GM19463 (cell line): ENCODE measurements at regions not wholly inside any gene's neighbourhood (a gene's known extent, or its start where the extent isn't known, plus 50 kb on each side); places are given as distances from the start of the nearest gene placed in this dataset.

Experiments
- ATAC-seq: cut with Tn5 transposase; IDR thresholded peaks from one replicate; pipeline ENCODE4 v1.9.1; 2021; ENCODE audit warnings: mild to moderate bottlenecking, moderate library complexity; ENCODE audit not compliant: unreplicated experiment

DNA sequence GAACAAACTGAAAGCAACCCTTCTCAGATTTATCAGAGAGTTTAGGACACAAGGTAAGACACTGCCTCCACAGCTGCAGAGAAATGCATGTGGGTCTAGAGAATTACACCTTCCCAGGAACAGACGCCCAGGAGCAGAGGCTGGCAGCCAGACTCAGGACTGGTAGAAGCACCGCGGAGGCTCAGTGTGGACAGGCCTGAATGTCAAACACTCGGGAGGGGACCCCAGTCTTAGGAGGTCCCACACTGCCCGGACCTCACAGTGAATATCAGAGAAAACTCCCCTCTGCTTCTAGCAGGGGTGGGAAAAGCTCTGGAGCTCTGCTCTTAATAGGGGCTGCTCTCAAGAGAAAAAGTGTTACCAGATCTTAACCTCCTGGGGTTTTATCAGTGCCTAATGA is 952.7 kb downstream of the BRD1 start:
- no peak for ATAC-seq

DNA sequence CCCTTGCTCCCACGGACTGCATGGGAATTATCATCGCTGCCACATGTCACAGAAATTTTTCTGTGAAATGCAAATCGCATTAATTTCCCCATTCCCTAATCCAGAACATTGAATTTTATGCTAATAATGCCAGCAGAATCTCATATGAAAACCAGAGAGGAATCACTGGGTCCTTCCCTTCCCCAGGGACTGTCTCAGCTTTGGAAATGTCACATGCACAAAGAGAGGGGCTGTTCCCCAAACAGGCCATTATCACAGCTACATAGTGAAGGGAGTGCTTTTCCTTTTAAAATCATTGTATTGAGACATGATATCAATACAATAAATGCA is 954.5 kb downstream of the BRD1 start:
- ATAC-seq: no peak

DNA sequence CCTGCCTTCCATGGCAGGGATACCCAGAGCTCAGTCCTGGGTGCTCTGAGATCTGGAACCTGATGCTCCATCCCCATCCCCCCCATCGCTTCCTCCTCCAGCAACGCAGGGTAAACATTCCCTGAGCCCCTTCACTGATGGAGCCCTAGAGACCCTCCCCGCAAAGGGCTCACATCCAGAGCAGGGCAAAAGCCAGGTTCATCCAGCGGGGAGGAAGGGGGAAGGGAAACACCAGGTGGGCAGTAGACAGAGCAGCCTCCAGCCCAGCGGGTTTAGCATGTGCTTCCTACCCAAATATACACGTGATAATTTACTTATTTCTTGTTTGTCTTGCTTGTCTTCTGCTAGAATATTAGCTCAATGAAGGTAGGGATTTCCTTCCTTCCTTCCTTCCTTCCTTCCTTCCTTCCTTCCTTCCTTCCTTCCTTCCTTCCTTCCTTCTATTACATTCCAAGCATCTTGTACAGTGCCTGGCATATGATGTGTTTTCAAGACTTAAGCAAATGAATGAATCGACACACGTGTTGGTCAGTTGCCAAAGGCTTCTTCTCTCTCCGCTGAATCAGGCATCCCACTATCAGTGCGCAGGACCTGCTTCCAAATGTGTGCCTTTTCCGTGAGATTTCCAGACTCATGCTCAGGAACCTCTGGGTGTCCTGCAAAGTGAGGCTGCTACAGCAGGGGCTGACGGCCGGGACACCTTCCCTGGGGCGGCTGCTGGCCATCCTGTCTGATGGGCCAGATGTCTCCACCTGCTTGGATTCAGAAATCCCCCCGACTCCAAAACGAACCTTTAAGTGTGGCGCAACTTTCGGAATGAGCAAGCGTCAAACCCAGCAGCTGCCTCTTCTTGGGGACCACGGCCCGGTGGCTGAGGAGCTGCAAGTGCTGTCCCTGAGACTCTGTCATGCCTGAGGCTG is 955.1 kb downstream of the BRD1 start:
- no peak for ATAC-seq

DNA sequence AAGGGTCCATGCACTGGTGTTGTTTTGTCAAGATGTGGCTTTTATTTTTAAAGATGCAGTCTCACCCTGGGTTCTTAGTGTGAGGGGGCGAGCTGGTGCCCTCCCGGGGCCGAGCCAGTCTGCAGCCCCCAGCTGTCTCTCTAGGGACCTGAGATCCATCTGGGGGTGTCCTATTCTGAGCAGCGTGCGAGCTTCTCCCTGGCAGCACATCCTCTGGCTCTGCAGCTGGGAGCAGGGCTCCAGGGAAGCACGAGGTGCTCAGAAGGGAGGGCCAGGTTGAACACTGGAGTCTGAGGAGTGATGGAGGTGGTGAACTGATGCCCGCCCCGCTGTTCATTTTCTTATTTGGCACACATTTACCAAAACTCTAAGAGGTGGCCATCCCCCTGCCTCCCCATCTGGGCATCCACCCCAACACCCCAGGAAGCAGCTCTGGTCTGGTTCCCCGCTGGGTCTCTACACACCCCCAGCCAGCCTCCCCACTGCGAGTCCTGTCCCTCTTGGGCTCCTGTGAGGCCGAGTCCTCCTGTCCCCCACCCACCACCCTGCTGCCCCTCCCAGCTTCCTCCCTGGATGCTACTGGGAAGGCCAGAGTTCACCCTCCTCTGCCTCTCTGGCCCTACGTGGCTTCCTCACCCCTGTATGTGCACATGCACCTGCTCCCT is 956.4 kb downstream of the BRD1 start:
- no peak for ATAC-seq

DNA sequence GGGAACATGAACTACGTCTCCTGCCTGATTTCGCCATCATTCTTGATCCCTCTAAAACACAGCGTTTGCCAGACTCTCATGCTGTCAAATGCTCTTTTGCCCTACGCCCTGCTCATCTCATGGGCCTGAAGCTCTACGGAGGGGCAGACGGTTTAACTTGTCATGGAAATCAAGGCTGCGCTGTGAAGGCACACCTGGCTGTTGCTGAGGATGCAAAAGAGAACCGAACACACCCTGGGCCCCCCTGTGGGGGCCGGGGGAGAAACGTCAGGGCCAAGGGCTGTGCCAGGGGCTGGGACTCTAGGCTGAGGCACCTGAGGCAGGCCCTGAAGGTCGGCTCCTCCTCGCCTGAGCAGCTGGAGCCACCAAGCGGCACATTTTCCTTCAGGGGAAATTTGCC is 957.2 kb downstream of the BRD1 start:
- no peak for ATAC-seq

DNA sequence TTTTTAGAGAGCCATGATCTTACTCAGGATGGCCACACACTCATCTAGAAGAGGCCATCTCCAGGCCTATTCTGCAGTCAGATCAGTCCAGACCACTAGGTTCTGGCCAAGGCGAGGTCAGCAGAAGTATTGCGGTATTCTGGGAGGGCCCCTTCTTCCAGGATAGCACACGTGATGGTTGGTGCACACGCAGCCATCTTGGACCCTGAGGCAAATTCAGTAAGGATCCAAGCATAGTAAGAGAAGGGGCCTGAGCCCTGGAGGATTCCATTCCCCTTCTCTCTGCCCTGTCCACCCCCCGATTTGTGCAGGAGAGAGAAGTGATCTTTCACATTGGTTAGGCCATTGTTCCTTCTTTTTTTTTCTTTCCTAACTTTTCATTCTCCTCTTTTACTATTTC is 957.9 kb downstream of the BRD1 start:
- ATAC-seq: no peak

DNA sequence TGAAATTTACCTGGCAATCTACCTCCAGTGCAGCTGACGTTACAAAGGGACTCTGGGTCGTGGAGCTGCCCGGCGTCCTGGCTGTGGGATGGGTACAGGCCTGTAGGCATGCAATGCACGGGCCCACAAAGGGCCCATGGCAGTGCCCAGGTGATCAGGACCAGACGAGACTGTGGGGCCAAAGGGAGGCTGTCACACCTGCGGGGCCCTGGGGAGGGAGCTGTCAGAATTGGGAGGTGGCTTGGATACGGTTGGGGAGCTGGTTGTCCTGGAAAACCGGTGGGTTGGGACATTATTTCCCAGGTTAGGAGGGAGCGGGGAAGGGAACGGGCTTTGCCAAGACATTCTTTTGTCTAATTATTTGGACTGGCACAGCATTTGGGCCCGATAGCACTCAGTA is 958.5 kb downstream of the BRD1 start:
- no peak for ATAC-seq

DNA sequence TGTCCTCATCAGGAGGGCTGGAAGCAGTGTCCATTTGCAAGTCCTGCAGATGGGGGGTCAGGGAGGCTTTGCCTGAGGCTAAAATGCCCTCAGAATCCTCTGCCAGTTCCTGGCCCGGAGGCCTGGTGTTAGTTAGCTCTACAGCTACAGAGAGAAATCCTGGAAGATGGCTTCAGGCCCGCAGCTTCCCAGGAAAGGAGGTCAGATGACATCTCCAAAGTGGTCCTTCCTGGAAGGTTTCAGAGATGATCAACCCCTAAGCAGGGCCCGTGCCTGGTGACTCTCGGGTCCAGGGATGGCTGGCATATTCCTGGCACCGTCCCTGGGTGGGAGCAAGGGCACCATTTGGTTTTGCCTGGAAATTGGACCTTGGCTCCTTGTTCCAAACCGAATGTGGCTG is 959.1 kb downstream of the BRD1 start:
- no peak for ATAC-seq

DNA sequence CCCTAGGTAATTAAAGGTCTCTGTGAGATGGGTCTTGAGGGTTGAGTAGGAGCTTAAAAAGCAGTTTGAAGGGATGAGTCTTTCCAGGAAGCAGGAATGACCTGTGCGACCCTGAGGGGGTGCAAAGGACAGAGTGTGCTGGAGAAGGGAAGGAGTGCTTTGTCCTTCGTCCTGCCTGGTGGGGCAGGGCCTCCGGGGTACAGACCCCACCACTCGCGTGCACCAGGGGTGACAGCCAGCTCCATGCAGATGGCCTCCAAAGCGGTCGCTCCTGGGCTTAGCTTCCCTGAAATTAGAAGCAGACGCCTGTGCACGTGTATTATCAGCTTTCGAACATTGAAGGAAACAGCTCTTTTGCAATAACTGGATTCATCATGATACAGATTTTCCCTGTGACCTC is 959.8 kb downstream of the BRD1 start:
- no peak for ATAC-seq

DNA sequence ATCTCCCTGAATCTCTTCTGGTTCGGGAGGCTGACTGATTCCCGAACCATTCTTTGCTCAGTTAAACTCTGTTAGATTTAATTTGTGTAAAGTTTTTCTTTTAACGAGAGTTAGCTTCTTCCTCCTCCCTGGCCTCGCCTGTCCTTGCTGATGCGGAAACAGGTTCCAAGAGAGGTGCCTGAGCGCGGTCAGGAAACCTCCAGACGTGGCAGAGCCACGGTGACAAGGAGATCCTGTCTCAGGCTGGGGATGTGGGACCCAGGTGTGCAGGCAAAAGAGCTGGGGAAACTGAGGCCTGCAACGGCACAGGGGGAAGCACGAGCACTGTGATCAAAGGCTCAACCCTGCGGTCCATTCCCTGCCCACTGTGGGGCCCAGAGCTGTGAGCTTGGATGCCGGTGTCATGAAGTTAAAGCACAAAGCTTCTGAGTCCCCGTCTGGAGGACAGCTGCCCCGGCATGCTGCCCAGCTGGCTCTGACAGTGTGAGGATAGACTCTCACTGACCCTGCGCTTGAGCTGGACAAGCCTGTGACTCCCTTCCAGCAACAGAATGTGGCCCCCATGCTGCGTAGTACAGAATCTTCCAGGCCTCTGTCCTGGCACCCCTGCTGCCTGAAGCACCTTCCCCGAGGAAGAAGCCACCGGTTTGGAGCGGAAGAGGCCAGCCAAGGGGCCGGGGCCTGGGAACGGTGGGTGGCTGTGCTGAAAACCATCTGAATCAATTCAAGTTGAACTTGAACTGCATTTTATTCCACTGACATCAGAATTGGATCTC is 960.6 kb downstream of the BRD1 start:
- ATAC-seq: no peak

DNA sequence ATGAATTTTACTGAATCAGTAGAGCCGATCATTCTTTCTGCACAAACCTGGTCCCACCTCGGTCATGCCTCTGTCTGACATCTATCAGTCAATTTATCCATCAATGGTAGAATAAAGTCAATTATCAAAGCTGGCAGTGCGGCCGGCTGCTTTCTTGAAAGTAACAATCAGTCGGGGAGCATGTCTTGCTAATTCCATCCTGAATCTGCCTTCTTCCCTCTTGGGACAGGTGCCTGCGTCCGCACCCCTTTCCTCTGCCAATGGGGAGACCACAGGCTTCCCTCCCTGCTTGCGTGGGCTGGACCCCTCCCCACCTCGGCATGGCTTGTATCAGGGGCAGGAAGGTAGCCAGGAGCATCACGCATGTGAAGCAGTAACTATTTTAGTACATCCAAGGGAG is 962.9 kb downstream of the BRD1 start:
- ATAC-seq: no peak

DNA sequence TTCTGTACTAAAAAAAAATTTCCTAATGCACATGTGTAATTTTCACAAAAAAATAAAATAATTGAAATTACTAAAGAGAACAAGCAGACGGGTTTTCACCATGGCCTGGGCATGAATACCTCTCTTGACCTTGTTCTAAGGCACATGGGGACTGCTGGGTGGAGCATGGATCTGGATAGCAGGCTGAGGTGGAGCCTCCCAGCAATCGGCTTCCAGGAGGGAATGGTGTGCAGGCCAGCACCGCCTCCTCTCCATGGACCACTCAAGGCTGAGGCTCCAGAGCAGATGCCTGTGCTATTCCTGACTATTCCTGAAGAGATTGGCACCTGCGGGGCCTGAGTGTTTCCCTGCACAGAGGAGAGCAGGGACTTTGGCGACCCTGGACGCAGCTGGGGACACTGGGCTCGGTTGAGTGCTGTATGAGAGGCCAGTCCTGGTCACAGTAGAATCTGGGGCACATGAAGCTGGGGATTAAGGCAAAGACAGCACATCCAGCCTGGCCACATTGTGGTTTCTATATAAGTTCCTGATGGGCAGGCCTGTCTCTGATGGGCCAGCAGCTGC is 963.6 kb downstream of the BRD1 start:
- ATAC-seq: no peak

DNA sequence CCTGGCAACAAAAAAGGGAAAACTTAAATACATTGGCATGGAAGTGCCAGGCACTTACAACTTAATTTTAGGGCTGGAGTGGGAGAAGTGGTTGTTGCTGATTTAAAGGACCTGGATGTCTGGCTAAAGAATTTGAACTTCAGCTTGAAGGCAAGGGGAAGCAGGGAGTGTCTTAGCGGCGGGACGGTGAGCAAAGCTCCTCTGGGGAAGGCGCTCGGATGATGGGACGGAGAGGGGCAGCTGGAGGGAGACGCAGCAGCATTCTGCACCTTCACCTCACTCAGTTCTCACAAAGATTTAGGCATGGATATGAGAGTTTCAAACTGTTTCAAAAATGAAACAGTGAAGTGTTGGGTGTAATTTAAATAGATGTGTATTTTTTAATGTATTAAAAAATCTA is 967.1 kb downstream of the BRD1 start:
- no peak for ATAC-seq

DNA sequence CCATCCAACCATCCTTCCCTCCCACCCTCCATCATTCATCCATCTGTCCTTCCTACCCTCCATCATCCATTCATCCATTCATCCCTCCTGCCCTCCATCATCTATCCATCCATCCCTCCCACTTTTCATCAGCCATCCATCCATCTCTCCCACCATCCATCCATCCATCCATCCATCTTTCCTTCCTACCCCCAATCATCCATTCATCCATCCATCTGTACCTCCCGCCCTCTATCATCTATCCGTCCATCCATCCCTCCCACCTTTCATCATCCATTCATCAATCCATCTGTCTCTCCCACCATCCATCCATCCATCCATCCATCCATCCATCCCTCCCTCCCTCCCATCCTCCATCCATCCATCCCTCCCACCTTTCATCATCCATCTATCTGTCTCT is 968.8 kb downstream of the BRD1 start:
- ATAC-seq: no peak

DNA sequence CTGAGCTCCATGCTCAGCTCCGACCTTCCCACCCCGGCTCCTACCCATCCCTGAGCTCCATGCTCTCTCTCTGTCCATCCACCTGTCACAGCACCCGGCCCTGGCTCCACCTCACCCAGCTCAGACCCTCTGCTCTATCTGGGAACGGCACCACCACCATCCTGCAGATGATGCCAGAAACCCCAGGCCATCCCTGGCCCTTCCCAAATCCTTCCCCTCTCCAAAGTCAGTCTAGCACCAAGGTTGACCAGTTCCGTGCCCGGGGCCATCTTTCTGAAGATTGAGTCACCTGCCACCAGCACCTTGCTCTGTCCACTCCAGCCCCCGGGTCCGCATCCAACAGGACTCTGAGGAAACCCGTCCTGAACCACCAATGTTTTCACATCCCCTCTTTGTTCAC is 969.6 kb downstream of the BRD1 start:
- no peak for ATAC-seq

DNA sequence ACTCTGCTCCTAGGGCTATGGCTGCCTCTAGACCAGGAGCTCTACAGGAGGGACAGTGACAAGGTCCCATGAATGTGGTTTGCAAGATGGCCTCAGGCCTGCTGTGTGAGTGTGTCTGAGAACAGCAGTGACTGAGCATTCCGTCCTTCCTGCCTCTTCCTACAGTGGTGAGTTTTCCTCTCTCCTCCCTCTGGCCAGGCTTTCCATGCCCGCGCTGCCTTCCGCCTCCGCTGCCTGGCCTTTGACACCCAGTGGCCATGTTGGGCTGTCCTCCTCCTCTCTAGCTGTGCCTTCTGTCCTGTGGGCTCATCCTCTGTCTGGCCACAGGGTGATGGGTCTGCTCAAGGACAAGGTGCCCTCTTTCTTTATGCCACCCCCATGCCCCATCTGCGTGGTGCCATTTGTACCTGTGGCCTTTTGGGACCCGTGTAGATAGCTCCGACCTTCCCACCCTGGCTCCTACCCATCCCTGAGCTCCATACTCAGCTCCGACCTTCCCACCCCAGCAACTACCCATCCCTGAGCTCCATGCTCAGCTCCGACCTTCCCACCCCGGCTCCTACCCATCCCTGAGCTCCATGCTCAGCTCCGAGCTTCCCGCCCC is 970.4 kb downstream of the BRD1 start:
- ATAC-seq: no peak

DNA sequence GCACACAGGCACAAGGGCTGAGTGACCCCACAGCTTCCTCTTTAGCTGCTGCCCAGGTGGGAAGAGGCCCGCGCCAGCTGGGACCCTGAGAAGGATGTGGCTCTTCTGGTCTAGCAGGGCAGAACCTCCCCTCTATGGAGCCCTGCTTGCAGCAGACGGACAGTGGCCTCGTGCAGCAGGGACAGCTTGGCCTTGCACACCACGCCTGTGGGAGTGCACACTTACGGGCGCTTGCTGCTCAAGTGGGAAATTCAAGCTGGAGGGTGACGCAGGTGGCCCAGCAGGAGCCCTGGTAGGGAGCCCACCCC is 971.4 kb downstream of the BRD1 start:
- no peak for ATAC-seq

DNA sequence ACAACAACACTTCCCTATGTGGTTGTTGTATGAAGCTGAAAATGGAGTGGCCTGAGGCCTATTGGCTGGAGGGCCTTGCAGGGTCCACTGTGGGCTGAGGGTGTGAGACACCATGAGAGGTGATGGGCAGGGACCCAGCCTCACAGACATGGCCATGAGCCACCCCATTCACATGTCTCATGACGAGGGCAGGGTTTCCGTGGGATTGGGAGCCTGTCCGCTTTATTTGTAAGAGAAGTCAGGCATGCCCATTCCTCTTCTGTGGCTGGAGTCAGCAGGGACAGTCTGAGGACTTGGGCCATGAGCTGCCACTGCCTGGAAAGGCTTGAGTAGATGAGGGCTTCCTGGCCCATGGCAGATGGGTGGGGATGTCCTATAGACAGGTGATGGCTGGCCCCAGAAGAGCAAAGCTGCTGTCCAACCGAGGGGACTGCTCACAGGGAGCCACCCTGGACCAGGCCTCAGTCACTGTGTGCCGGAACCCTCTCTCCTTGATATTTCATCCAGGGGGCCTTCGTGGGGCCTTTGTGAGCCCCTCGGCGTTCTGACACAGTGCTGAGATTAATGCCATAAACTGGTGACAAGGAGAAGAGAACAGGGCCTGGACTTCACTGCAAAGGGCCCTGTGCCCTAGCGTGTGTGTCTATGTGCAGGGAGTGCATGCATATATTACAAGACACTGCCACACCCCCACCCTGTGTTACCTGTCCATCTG is 971.9 kb downstream of the BRD1 start:
- no peak for ATAC-seq

DNA sequence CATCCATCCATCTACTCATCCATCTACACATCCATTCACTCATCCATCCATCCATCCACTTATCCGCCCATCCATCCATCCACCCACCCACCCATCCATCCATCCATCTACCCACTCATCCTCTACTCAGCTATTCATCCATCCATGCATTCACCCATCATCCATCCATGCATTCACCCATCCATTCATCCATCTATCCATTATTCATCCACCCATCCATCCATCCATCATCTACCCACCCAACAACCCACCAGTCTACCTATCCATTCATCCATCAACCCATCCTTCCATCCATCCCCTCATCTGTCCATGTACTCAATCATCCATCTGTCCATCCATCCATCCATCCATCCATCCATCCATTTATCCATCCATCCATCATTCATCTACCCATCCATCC is 972.7 kb downstream of the BRD1 start:
- no peak for ATAC-seq

DNA sequence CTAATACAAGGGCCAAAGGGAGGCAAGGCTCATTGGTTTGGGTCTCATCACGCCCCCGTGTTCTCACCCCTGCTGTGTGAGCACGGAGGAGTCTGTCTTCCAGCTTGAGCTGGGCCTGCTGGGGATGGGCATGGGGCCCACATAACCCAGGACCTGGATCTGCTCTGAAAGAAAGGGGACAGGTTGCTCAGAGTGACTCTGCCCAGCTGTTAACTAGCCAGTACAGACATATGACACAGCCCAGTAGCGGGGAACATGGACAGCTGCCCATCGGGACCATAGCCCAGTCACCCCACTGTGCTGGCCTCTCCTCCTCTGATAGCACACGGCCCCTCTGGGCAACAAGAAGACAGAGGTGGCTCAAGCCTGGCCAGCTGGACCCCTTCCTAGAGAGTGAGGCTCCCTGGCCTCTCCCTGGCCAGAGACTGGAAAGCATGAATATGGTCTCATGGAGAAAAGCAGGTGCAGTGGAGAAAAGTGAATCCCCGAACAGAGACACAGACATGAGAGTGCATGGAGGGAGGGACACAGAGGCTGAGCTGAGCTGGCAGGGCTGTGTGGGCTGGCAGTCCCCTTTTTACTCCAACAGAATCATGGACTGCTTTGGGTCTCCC is 973.9 kb downstream of the BRD1 start:
- no peak for ATAC-seq
